HG02588 (cell line): ENCODE measurements at regions not wholly inside any gene's neighbourhood (a gene's known extent, or its start where the extent isn't known, plus 50 kb on each side); places are given as distances from the start of the nearest gene placed in this dataset.

Experiments used
- ATAC-seq: cut with Tn5 transposase; IDR thresholded peaks from one replicate; pipeline ENCODE4 v1.9.1; 2021; ENCODE audit warnings: mild to moderate bottlenecking, moderate library complexity; ENCODE audit not compliant: unreplicated experiment

GRCh38 chr20:39630215-39630908 lies 668.2 kb downstream of the DHX35 start:
- no peak for ATAC-seq

- no peak for ATAC-seq
Observed at GRCh38 chr20:39627765-39628164, 665.6 kb downstream of the DHX35 start.

DNA sequence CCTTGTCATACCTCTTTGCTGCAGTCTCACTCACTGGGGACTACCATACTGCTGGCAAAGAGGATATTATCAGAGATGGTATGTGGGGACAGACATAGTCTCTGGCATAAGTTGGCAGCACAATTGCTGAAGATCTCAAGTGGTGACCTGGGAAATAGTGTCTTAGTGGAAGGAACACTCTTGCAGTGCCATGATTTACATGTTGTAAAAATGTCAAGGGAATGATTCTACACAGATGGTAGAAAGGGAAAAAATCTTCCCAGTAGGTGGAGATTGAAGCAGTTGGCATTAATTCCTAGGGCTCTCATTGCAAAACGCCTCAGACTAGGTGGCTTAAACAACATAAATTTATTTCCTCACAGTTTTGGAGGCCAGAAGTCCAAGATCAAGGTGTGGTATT lies 662.2 kb downstream of the DHX35 start:
- no peak for ATAC-seq

DNA sequence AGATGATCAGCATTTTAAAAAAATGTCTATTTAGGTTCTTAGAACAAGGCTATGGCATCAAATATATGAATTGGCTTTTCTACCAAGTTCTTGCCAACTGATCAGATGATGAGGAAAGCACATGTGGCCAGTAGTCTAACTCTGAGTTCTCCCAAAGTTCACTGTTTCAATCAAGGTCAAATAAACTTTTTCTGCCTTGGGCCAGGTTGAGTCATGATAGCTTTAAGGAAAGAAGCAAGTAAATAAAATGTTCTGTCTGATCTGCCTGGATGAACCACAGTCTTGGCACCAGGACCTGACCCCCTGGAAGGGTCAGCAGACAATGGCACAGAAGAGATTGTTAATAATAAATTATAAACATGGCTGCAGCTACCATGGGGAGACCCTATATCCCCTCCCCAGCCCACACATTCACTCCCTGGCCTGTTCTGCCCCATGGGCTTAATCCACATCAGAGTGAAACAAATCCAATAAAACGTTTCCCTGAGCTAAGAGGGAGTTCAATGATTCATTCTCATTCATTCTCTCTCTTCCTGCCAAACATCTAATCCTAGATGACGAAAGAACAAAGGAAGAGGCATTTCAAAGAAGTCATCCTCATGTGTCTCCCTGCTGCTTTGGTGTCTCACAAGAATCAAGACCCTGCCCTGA lies 661.6 kb downstream of the DHX35 start:
- no peak for ATAC-seq

- ATAC-seq = no peak
Observed at GRCh38 chr20:39619271-39619785, 657.2 kb downstream of the DHX35 start.

DNA sequence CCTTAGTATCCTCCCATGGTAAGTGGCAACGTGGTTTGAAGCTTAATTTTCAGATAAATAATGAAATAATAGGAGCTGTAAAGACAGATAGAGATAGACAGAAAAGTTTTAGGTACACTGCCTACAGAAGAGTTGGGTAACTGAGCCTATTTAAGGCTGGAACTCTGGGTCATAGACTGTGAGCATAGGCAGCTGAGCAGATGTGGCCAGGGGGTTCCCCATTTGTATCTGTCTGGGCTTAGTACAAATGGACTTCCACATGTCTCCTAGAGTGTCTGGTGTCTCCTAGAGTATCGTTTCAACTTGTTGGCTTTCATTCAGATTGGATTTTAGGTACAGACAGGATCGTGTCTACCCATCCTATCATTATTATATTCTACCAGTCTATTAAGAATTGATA lies 649.8 kb downstream of the DHX35 start:
- ATAC-seq = no peak

DNA sequence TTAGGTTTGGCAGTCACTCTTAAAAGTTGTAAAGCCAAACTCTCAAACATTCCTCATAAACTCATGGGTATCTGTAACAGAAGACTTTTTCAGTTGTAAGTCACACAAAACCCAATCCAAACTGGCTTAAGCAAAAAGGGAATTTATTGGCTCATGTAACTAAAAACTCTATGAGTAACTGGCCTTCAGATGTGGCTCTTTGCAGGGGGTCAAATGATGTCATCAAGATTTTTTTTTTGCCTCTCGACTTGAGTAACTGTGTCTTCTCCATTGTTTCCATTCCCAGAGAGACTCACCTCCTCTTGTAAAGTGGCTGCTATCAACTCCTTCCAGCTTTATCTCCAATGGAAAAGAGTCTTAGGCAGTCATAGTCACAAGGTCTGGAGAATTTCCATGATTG lies 645.0 kb downstream of the DHX35 start:
- ATAC-seq = no peak

DNA sequence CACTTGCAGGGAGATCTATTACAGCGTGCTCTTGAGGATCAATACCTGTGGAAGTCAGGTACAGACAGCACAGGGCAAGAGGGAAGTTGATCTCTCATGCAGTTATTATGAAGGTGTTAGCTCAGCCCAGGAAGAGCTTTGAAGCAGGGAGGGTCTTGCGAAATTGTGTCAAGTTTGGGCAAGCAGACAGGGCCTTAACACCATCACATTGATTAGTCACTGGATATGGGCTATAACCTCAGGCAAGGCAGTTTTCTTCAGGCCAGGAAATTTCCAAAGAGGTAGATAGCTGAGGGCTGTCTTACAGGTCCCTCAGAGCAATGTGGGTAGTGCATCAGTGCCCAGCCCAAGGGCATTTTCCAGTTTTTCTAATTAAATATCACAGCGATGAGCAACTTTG lies 643.8 kb downstream of the DHX35 start:
- no peak for ATAC-seq

DNA sequence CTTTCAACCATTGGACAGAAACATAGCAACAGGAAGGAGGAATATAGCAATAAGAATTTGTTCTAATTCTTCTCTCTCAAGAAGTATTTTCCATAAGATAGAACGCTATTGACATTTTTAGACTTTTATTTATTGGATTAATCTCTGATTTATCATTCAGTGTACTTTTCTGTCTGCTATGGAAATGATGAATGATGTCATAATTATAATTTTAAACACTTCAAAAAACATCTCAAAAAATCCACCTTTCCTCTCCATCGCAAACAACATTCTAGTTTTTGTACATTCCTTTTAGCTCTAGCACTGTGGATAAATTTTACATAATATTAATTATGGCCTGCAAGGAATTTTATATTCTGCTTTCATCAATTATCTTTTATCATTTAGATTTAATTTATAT lies 643.2 kb downstream of the DHX35 start:
- no peak for ATAC-seq

- ATAC-seq = no peak
Observed at GRCh38 chr20:39603219-39603618, 641.1 kb downstream of the DHX35 start.

DNA sequence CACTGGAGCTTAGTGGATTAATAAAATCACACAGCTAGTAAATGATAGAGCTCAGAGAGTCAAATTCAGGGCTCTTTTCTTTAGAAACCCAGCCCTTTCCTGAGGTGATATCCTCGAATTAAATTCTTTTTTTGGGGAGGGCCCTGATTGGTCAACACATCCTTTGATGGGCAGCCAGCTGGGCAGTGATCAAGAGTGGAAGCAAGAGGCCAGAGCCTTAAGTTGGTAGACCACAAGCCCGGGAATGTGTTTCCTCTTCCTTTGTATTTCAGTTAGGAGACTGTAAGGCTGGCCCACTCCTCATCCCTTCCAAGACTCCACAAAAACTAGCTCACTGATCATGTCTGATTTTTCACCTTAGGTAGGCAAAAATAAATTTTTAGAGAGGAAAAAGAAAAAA lies 640.5 kb downstream of the DHX35 start:
- ATAC-seq = no peak

- no peak for ATAC-seq
Observed at GRCh38 chr20:39600871-39601270, 638.7 kb downstream of the DHX35 start.

DNA sequence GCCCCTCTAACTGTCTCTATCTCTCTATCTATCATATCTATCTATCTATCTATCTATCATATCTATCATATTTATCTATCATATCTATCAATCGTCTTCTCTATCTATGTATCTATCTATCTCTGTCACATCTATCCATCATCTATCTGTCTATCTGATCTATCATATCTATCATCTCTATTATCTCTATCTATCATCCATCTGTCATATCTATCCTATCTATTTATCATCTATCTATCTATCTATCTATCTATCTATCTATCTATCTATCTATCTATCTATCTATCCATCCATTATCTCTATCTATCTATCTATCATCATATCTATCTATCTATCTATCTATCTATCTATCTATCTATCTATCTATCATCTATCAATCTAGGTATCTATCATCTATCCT lies 638.0 kb downstream of the DHX35 start:
- no peak for ATAC-seq

DNA sequence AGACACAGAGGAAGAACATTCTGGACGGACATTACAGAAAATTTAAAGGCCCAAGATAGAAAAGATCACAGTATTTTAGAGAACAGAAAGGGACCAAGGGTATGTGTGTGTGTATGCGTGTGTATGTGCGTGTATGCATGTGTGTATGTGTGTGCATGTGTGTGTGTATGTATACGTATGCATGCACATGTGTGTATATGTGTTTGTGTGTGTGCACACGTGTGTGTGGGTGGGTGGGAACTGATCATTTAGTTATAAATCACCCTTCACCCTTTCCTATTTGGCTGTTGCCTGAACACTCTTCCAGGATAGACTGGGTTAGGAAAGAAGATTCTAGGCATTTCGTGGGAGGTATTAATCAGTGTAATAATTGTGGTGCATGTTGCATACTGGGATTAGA lies 634.4 kb downstream of the DHX35 start:
- no peak for ATAC-seq

DNA sequence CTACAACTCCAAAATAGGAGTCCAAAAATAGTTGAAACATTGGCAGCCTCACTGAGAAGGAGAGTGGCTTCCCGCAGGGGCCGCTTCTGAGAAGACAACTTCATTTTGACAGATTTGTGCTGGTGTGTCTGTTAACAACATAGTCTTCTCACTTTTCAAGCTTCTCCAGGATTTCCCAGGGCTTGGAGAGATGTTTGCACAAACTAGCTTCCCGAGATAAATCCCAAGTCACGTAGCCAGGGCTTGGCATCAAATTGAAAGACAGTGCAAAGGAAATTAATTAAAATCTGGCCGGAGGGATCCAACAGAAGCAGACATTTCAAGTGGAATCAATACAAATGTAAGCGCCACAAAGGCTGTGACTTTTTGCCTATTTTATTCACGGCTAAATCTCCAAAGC lies 630.2 kb downstream of the DHX35 start:
- ATAC-seq = no peak

DNA sequence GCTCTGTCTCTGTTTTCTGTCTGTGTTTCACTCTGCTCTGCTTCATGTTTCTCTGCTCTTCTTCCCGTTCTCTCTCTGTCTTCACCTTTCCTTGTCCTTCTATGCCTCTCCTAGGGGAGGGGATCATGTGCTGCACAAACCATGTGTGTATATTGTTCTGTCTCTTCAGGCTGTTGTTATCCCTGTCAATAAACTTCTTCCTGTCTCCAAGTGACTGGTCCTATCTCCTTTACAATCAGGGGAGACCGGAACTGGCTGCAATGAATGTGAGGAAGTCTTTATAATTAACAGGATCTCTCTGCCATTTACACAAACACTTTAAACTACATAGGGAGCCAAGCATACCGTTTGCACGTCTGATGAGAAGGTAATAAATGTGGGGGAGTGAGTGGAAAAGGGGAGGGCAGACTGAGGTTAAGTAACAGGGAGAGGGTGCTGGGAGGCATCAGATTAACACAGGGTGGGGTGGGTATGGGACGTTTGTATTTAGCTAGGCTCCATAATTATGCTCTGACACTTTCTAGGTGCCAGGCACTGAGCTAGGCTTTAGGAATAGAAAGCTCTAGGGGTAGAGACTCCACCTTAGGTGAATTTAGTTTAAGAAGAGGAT lies 626.1 kb downstream of the DHX35 start:
- ATAC-seq = no peak

DNA sequence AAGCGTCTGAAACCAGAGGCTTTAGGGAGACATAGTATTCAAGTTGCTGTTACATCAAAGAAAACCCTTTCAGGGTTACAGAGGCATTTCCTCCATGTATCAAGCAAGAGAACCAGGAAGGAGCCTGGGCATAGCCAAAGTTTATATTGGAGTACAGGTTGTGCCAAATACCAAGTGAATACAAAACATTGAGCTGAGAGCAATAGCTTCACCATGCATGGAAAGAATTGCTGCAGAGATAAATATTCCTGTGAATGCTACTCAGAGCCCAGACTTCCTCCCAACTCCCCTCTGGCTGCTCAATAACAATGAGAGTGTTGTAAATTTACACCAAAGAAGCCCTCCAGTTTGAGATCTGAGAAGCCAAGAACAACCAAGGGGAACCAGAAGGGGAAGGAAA lies 618.9 kb downstream of the DHX35 start:
- ATAC-seq = no peak

DNA sequence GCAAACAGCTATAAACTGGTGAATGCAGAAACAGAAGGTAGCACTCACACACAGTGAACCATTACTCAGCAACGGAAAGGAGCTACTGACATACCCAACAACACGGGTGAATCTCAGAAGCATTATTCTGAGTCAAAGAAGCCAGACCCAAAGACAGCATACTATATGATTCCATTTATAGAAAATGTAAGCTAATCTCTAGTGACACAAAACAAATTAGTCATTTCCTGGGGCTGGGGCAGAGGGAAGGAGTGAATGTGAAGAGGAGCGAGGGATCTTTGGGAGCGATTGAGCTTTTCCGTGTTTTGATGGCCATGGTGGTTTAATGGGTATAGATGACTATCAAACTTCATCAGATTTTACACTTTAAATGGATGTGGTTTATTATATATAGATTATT lies 614.6 kb downstream of the DHX35 start:
- no peak for ATAC-seq

DNA sequence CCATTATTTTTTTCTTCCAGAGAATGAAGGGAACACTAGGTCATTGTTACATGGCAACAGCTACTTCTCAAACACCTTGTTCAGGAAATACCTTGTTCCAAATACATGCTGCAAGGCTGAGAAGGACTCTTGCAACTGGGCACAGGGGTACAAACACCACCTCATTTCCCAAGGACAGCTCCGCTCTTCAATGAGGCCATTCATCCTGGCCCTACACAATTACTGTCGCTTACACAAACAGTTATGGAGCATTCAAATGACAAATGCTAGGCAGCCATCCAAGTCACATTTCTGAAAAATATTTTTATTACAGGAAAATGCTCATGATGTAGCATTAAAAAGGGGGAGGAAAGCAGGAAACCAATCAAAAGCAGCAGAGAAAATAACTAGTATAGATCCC lies 611.9 kb downstream of the DHX35 start:
- ATAC-seq = no peak

DNA sequence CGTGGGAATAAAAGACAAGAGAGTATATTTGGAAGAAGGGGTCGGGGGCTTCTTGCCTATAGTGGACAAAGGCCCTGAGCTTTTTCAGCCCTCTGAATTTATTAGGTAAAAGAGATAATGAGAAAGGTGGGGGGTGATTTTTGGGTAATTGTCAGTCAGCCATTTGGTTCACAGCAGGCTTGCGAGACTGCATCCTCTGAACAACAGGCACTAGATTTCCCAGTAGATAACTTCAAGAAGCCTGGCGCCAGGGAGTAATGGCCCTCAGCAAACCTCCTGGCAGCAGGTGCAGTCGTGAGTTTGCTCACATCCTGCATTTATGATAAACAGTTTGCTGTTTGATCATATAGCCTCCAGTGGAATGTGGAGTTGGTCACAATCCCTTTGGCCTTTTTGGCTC lies 609.0 kb downstream of the DHX35 start:
- ATAC-seq = no peak

GRCh38 chr20:39568109-39568508 lies 606.0 kb downstream of the DHX35 start:
- ATAC-seq = peak; percentile 77

GRCh38 chr20:39563349-39563748 lies 601.2 kb downstream of the DHX35 start:
- no peak for ATAC-seq
